DND-41 (cell line): ENCODE measurements at regions not wholly inside any gene's neighbourhood (a gene's known extent, or its start where the extent isn't known, plus 50 kb on each side); places are given as distances from the start of the nearest gene placed in this dataset.
"Not testable (repeated sequence)": the region's sequence is repeated elsewhere in the genome, so short reads cannot be mapped to it uniquely, and the experiment has no call there.

ENCODE experiments used
- ATAC-seq: fragments of 200-7000 bp; cut with Tn5 transposase; 3 replicates; pipeline ENCODE4 v1.9.1; 2021; ENCODE audit warnings: low read depth; ENCODE audit not compliant: insufficient read depth
- DNase-seq: peaks from one replicate; pipeline ENCODE4 v3.0.0-alpha.2; 2020
- H2AFZ ChIP-seq: 2 replicates; pipeline ENCODE4 v1.6.0; 2012; ENCODE audit warnings: low read depth, low read length
- H3K27ac ChIP-seq: 2 replicates; pipeline ENCODE4 v1.5.1; 2012; ENCODE audit warnings: low read length, inconsistent platforms
- H3K27me3 ChIP-seq: fragments of 200-600 bp; sonication (generic); 2 replicates; pipeline ENCODE4 v1.6.0; 2012; ENCODE audit warnings: low read length, mild to moderate bottlenecking, inconsistent platforms; ENCODE audit not compliant: insufficient read depth, poor library complexity
- H3K36me3 ChIP-seq: 2 replicates; pipeline ENCODE4 v1.5.1; 2012; ENCODE audit warnings: low read length, inconsistent platforms; ENCODE audit not compliant: insufficient read depth
- H3K4me1 ChIP-seq: 2 replicates; pipeline ENCODE4 v1.5.1; 2012; ENCODE audit warnings: mild to moderate bottlenecking, low read length; ENCODE audit not compliant: insufficient read depth
- H3K4me2 ChIP-seq: 2 replicates; pipeline ENCODE4 v1.6.0; 2012; ENCODE audit warnings: mild to moderate bottlenecking, moderate library complexity, low read length, inconsistent platforms; ENCODE audit not compliant: insufficient read depth
- H3K4me3 ChIP-seq, 2 experiments: fragments of 200-600 bp in 1 of 2; shearing (Covaris generic) in 1 of 2; 2 replicates each; pipeline ENCODE4 v1.5.1; 2012 to 2016; ENCODE audit warnings: inconsistent platforms in 2 of 2, low read length in 2 of 2, mild to moderate bottlenecking in 2 of 2, low read depth in 1 of 2, moderate library complexity in 1 of 2
- H3K79me2 ChIP-seq: 2 replicates; pipeline ENCODE4 v1.6.0; 2012; ENCODE audit warnings: low read length, inconsistent platforms; ENCODE audit not compliant: insufficient read depth
- H3K9ac ChIP-seq: 2 replicates; pipeline ENCODE4 v1.6.0; 2012; ENCODE audit warnings: low read depth, mild to moderate bottlenecking, inconsistent platforms, low read length, moderate library complexity
- H3K9me3 ChIP-seq: 2 replicates; pipeline ENCODE4 v1.5.1; 2012; ENCODE audit warnings: low read length, moderate library complexity, mild to moderate bottlenecking, inconsistent platforms; ENCODE audit not compliant: insufficient read depth, severe bottlenecking
- H4K20me1 ChIP-seq: 2 replicates; pipeline ENCODE4 v1.6.0; 2012; ENCODE audit warnings: low read length; ENCODE audit not compliant: insufficient read depth
- EZH2 ChIP-seq: IDR thresholded peaks from 3 replicates; pipeline ENCODE4 v1.6.1; 2012; ENCODE audit warnings: borderline replicate concordance, low read depth, mild to moderate bottlenecking, moderate library complexity, low read length, inconsistent platforms; ENCODE audit not compliant: severe bottlenecking
- TF ChIP-seq, protein P1 (sequence below): IDR thresholded peaks from 2 replicates; pipeline ENCODE4 v1.5.1; 2012; ENCODE audit warnings: borderline replicate concordance, low read length, moderate library complexity, mild to moderate bottlenecking; ENCODE audit not compliant: poor library complexity, severe bottlenecking; ENCODE audit errors: extremely low read depth

GRCh38 chr2:239720361-239721360 is 304.5 kb downstream of the NDUFA10 start:
- DNase-seq (no peak), ATAC-seq (peak; percentile 13; the same call in 1 of the 3 replicates)
- H3K4me2 ChIP-seq: no peak overlapping the region
- peaks cover 13% of the 10 kb centered on the region for H3K4me1 ChIP-seq
- H2AFZ ChIP-seq: no peak overlapping the region
- 0 out of 2 replicates have a peak overlapping the region, but pooled peaks have one; percentile 16 for H3K27ac ChIP-seq
- H3K36me3 ChIP-seq: no peaks in the 10 kb centered on the region
- no peaks in the 10 kb centered on the region for H4K20me1 ChIP-seq
- no peak overlapping the region for H3K9ac ChIP-seq
- no peaks in the 10 kb centered on the region for H3K27me3 ChIP-seq
- no peak overlapping the region for H3K4me3 ChIP-seq
- H3K79me2 ChIP-seq: no peaks in the 10 kb centered on the region
- no peaks in the 10 kb centered on the region for H3K9me3 ChIP-seq
- TF ChIP-seq, protein P1, sequence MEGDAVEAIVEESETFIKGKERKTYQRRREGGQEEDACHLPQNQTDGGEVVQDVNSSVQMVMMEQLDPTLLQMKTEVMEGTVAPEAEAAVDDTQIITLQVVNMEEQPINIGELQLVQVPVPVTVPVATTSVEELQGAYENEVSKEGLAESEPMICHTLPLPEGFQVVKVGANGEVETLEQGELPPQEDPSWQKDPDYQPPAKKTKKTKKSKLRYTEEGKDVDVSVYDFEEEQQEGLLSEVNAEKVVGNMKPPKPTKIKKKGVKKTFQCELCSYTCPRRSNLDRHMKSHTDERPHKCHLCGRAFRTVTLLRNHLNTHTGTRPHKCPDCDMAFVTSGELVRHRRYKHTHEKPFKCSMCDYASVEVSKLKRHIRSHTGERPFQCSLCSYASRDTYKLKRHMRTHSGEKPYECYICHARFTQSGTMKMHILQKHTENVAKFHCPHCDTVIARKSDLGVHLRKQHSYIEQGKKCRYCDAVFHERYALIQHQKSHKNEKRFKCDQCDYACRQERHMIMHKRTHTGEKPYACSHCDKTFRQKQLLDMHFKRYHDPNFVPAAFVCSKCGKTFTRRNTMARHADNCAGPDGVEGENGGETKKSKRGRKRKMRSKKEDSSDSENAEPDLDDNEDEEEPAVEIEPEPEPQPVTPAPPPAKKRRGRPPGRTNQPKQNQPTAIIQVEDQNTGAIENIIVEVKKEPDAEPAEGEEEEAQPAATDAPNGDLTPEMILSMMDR: no peak
- no peak for TF ChIP-seq EZH2

DNA sequence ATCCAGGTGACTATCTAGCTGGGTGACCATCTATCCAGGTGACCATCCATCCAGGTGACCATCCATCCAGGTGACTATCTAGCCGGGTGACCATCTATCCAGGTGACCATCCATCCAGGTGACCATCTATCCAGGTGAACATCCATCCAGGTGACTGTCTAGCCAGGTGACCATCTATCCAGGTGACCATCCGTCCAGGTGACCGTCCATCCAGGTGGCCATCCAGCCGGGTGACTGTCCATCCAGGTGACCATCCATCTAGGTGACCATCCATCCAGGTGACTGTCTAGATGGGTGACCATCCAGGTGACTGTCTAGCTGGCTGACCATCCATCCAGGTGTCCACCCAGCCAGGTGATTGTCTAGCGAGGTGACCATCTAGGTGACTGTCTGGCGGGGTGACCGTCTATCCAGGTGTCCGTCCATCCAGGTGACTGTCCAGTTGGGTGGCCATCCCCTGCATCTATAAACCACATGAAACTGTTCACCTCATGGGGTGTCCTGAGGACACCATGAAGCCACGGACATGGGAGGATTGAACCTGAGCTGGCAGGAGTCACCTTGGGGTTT is 305.3 kb downstream of the NDUFA10 start:
- H3K4me3 ChIP-seq: no peak overlapping the region
- H3K27ac ChIP-seq: no peak overlapping the region
- no peak overlapping the region for H3K9ac ChIP-seq
- no peaks in the 10 kb centered on the region for H3K79me2 ChIP-seq
- no peak overlapping the region for H2AFZ ChIP-seq
- TF ChIP-seq, protein P1: no peak
- no peak for TF ChIP-seq EZH2
- no peaks in the 10 kb centered on the region for H3K36me3 ChIP-seq
- no peaks in the 10 kb centered on the region for H3K27me3 ChIP-seq
- H4K20me1 ChIP-seq: no peaks in the 10 kb centered on the region
- H3K9me3 ChIP-seq: no peaks in the 10 kb centered on the region
- H3K4me1 ChIP-seq: peaks cover 13% of the 10 kb centered on the region
- ATAC-seq (no peak), DNase-seq (no peak)
- no peak overlapping the region for H3K4me2 ChIP-seq

- not testable (repeated sequence) for H3K4me3 ChIP-seq, H3K9me3 ChIP-seq, H3K4me2 ChIP-seq, H3K79me2 ChIP-seq, H3K27me3 ChIP-seq, ATAC-seq, H3K9ac ChIP-seq, H4K20me1 ChIP-seq, H3K36me3 ChIP-seq, H3K27ac ChIP-seq, H2AFZ ChIP-seq, DNase-seq
- peaks cover 13% of the 10 kb centered on the region for H3K4me1 ChIP-seq
These were observed 306.2 kb downstream of the NDUFA10 start for GRCh38 chr2:239718991-239719390.

DNA sequence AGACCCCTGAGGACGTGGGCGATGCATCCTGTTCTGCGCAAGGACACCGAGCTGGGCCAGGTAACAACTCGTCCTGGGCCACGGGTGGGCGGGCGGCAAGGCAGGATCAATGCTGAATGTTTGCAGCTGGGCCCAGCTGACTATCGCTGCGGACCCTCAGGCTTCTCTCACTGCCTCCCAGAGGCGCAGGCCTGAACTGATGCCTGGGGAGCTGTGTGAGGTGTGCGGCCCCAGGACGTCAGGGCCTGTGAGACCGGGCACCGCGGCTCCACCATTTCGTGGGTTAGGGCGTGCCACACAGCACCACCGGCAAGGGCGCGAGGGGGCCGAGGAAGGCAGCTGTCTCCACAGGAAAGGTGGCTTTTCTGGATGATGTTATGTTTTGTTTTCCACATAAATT is 307.4 kb downstream of the NDUFA10 start:
- H4K20me1 ChIP-seq: no peaks in the 10 kb centered on the region
- no peaks in the 10 kb centered on the region for H3K36me3 ChIP-seq
- H3K27me3 ChIP-seq: no peaks in the 10 kb centered on the region
- peaks cover 4% of the 10 kb centered on the region for H3K9me3 ChIP-seq
- H3K4me2 ChIP-seq: no peak overlapping the region
- DNase-seq: no peak
- peak overlapping the region; percentile 39; the same call in 1 of the 2 replicates for H3K27ac ChIP-seq
- TF ChIP-seq, protein P1: peak; percentile 30
- TF ChIP-seq EZH2: no peak
- no peak overlapping the region for H2AFZ ChIP-seq
- peak; percentile 22; the same call in 1 of the 3 replicates for ATAC-seq
- no peak overlapping the region for H3K9ac ChIP-seq
- peaks cover 13% of the 10 kb centered on the region for H3K4me1 ChIP-seq
- H3K4me3 ChIP-seq: no peak overlapping the region
- H3K79me2 ChIP-seq: no peaks in the 10 kb centered on the region
